Panc1 (cell line): ENCODE measurements at regions not wholly inside any gene's neighbourhood (a gene's known extent, or its start where the extent isn't known, plus 50 kb on each side); places are given as distances from the start of the nearest gene placed in this dataset.
"Not testable (repeated sequence)": the region's sequence is repeated elsewhere in the genome, so short reads cannot be mapped to it uniquely, and the experiment has no call there.

Experiments used
- CTCF ChIP-seq: fragments of 450-650 bp; IDR thresholded peaks from 2 replicates; pipeline ENCODE4 v1.5.1; 2017; ENCODE audit warnings: mild to moderate bottlenecking
- POLR2AphosphoS5 ChIP-seq: IDR thresholded peaks from 2 replicates; pipeline ENCODE4 v1.6.1; 2012; ENCODE audit warnings: mild to moderate bottlenecking, low read depth, low read length, moderate library complexity
- REST ChIP-seq, 2 experiments: IDR thresholded peaks; 2 replicates each; pipeline ENCODE4 v1.6.1; 2011 to 2012; ENCODE audit warnings: low read depth in 2 of 2, control low read depth in 1 of 2, low read length in 1 of 2, mild to moderate bottlenecking in 1 of 2, moderate library complexity in 1 of 2; ENCODE audit not compliant: insufficient read depth in 1 of 2
- SIN3A ChIP-seq: IDR thresholded peaks from 2 replicates; pipeline ENCODE4 v1.6.1; 2012; ENCODE audit warnings: low read depth, mild to moderate bottlenecking, low read length, moderate library complexity, borderline replicate concordance; ENCODE audit not compliant: insufficient read depth
- TCF7L2 ChIP-seq: IDR thresholded peaks from 2 replicates; pipeline ENCODE4 v1.6.1; 2011; ENCODE audit warnings: mild to moderate bottlenecking, low read depth, low read length, inconsistent platforms

- TF ChIP-seq SIN3A; CTCF; TCF7L2; POLR2AphosphoS5; REST (IDR thresholded peaks at IDR 0.05; ENCODE audit: insufficient read depth in 1 of 2, low read depth in 2 of 2, low read length in 1 of 2): not testable (repeated sequence)
Measured at GRCh38 chr1:204785023-204785422, 85.6 kb upstream of the NFASC start.
